WTC11 (cell line): ENCODE measurements at regions not wholly inside any gene's neighbourhood (a gene's known extent, or its start where the extent isn't known, plus 50 kb on each side); places are given as distances from the start of the nearest gene placed in this dataset.

ENCODE experiments used
- ATAC-seq: fragments of 200-7000 bp; cut with Tn5 transposase; 2 replicates; pipeline ENCODE4 v1.10.0; 2021; ENCODE audit warnings: mild to moderate bottlenecking, moderate library complexity
- CTCF ChIA-PET: fragments of 300-600 bp; sonication (Branson Sonifier 250); formaldehyde crosslinking; loops from one replicate; lab custom pipeline; 2021; ENCODE audit warnings: antibody characterized with exemption; lab: Charles Lee
- POLR2A ChIA-PET: fragments of 350-600 bp; sonication (Branson Sonifier 250); formaldehyde crosslinking; loops from one replicate; lab custom pipeline; 2021; ENCODE audit warnings: antibody characterized with exemption; lab: Charles Lee
- DNase-seq: peaks from one replicate; pipeline ENCODE4 v3.0.0; 2021; ENCODE audit warnings: low spot score
- H3K27ac Mint-ChIP-seq: 2 replicates; pipeline ENCODE4 v1.8.0; 2021; ENCODE audit warnings: mixed read lengths
- H3K27me3 Mint-ChIP-seq: 2 replicates; pipeline ENCODE4 v1.8.0; 2021; ENCODE audit warnings: low read depth, mild to moderate bottlenecking, moderate library complexity, mixed read lengths
- H3K36me3 Mint-ChIP-seq: 2 replicates; pipeline ENCODE4 v1.8.0; 2021; ENCODE audit warnings: mixed read lengths
- H3K4me1 Mint-ChIP-seq: 2 replicates; pipeline ENCODE4 v1.8.0; 2022; ENCODE audit warnings: mixed read lengths
- H3K4me3 Mint-ChIP-seq: 2 replicates; pipeline ENCODE4 v1.8.0; 2021; ENCODE audit warnings: mild to moderate bottlenecking, moderate library complexity, mixed read lengths
- H3K9me3 Mint-ChIP-seq: 2 replicates; pipeline ENCODE4 v1.8.0; 2021; ENCODE audit warnings: mixed read lengths
- CREB1 ChIP-seq: sonication (generic); formaldehyde crosslinking; IDR thresholded peaks from 2 replicates; pipeline ENCODE4 v1.8.0; 2023; ENCODE audit warnings: mild to moderate bottlenecking, missing genetic modification reagents
- EMX1 ChIP-seq: fragments of 250-450 bp; sonication (Bioruptor Pico); IDR thresholded peaks from 2 replicates; pipeline ENCODE4 v1.8.0; 2021; ENCODE audit warnings: mild to moderate bottlenecking
- FOXJ3 ChIP-seq: sonication (generic); formaldehyde crosslinking; IDR thresholded peaks from 2 replicates; pipeline ENCODE4 v1.9.0; 2021; ENCODE audit warnings: missing genetic modification reagents, mild to moderate bottlenecking, borderline replicate concordance
- FOXK1 ChIP-seq: sonication (generic); formaldehyde crosslinking; IDR thresholded peaks from 2 replicates; pipeline ENCODE4 v1.8.0; 2022; ENCODE audit warnings: mild to moderate bottlenecking, moderate library complexity, missing genetic modification reagents
- GRHL2 ChIP-seq: fragments of 250-450 bp; sonication (Bioruptor Pico); IDR thresholded peaks from 2 replicates; pipeline ENCODE4 v1.8.0; 2022; ENCODE audit warnings: mild to moderate bottlenecking, moderate library complexity; ENCODE audit not compliant: insufficient replicate concordance, severe bottlenecking
- JAZF1 ChIP-seq: fragments of 250-450 bp; sonication (Bioruptor Pico); IDR thresholded peaks from 2 replicates; pipeline ENCODE4 v1.9.0; 2021; ENCODE audit warnings: moderate library complexity, mild to moderate bottlenecking, inconsistent platforms
- MYBL2 ChIP-seq: sonication (generic); formaldehyde crosslinking; IDR thresholded peaks from 2 replicates; pipeline ENCODE4 v1.8.1; 2023; ENCODE audit warnings: mild to moderate bottlenecking, moderate library complexity, missing genetic modification reagents
- NFYB ChIP-seq: sonication (generic); formaldehyde crosslinking; conservative IDR thresholded peaks from 2 replicates; pipeline ENCODE4 v1.8.0; 2022; ENCODE audit warnings: low read depth, missing genetic modification reagents
- NR1H2 ChIP-seq: sonication (generic); formaldehyde crosslinking; IDR thresholded peaks from 2 replicates; pipeline ENCODE4 v1.9.0; 2021; ENCODE audit warnings: mild to moderate bottlenecking, moderate library complexity, missing genetic modification reagents
- NR2C2 ChIP-seq: sonication (generic); formaldehyde crosslinking; IDR thresholded peaks from 2 replicates; pipeline ENCODE4 v1.8.0; 2022; ENCODE audit warnings: mild to moderate bottlenecking, missing genetic modification reagents
- NR3C1 ChIP-seq: sonication (generic); formaldehyde crosslinking; conservative IDR thresholded peaks from 2 replicates; pipeline ENCODE4 v1.8.1; 2023; ENCODE audit warnings: low read depth, mild to moderate bottlenecking, missing genetic modification reagents
- SOX15 ChIP-seq: fragments of 250-450 bp; sonication (Bioruptor Pico); IDR thresholded peaks from 2 replicates; pipeline ENCODE4 v1.9.0; 2021; ENCODE audit warnings: mild to moderate bottlenecking
- TEAD1 ChIP-seq: sonication (generic); formaldehyde crosslinking; IDR thresholded peaks from 2 replicates; pipeline ENCODE4 v1.8.0; 2022; ENCODE audit warnings: mild to moderate bottlenecking, missing genetic modification reagents
- TP53 ChIP-seq: sonication (generic); formaldehyde crosslinking; IDR thresholded peaks from 2 replicates; pipeline ENCODE4 v1.8.1; 2023; ENCODE audit warnings: mild to moderate bottlenecking, missing genetic modification reagents
- ZNF138 ChIP-seq: sonication (generic); formaldehyde crosslinking; conservative IDR thresholded peaks from 2 replicates; pipeline ENCODE4 v1.8.1; 2022; ENCODE audit warnings: mild to moderate bottlenecking, moderate library complexity, missing genetic modification reagents
- ZNF219 ChIP-seq: sonication (generic); formaldehyde crosslinking; IDR thresholded peaks from 2 replicates; pipeline ENCODE4 v1.8.0; 2023; ENCODE audit warnings: missing genetic modification reagents, mild to moderate bottlenecking, borderline replicate concordance
- ZNF317 ChIP-seq: sonication (generic); formaldehyde crosslinking; IDR thresholded peaks from 2 replicates; pipeline ENCODE4 v1.8.1; 2023; ENCODE audit warnings: low read depth, mild to moderate bottlenecking, moderate library complexity, missing genetic modification reagents, borderline replicate concordance
- ZNF671 ChIP-seq: fragments of 250-450 bp; sonication (Bioruptor Pico); IDR thresholded peaks from 2 replicates; pipeline ENCODE4 v1.8.0; 2021; ENCODE audit warnings: mild to moderate bottlenecking
- TF ChIP-seq, protein P1 (sequence below): sonication (generic); formaldehyde crosslinking; conservative IDR thresholded peaks from 2 replicates; pipeline ENCODE4 v1.8.1; 2023; ENCODE audit warnings: mild to moderate bottlenecking, low read depth, missing genetic modification reagents, moderate library complexity
- TF ChIP-seq, protein P2 (sequence below): sonication (generic); formaldehyde crosslinking; IDR thresholded peaks from 2 replicates; pipeline ENCODE4 v1.8.0; 2022; ENCODE audit warnings: mild to moderate bottlenecking, missing genetic modification reagents
- TF ChIP-seq, protein P3 (sequence below): fragments of 250-450 bp; sonication (Bioruptor Pico); IDR thresholded peaks from 2 replicates; pipeline ENCODE4 v1.9.0; 2021; ENCODE audit warnings: mild to moderate bottlenecking
- TF ChIP-seq, protein P4 (sequence below): fragments of 250-450 bp; sonication (Bioruptor Pico); IDR thresholded peaks from 2 replicates; pipeline ENCODE4 v2.1.2; 2022; ENCODE audit warnings: mild to moderate bottlenecking, moderate library complexity
- TF ChIP-seq, protein P5 (sequence below): sonication (generic); formaldehyde crosslinking; conservative IDR thresholded peaks from 2 replicates; pipeline ENCODE4 v1.8.1; 2022; ENCODE audit warnings: mild to moderate bottlenecking, missing genetic modification reagents

DNA sequence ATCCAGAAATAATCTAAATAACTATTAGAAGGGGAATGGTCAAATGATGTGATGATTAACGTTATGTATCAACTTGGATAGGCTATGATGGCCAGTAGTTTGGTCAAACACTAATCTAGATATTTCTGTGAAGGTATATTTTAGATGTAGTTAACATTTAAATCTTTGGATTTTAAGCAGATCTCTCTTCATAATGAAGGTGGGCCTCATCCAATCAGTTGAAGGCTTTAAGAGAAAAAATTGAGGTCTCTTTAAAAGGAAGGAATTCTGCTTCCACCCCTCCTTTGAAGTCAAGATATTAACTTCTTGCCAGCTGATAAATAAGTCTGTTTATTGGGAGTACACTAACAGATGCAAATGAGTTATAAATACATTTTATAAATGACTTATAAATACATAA lies 760.0 kb upstream of the SLC35B3 start (continued):
- TF ChIP-seq, protein P1, sequence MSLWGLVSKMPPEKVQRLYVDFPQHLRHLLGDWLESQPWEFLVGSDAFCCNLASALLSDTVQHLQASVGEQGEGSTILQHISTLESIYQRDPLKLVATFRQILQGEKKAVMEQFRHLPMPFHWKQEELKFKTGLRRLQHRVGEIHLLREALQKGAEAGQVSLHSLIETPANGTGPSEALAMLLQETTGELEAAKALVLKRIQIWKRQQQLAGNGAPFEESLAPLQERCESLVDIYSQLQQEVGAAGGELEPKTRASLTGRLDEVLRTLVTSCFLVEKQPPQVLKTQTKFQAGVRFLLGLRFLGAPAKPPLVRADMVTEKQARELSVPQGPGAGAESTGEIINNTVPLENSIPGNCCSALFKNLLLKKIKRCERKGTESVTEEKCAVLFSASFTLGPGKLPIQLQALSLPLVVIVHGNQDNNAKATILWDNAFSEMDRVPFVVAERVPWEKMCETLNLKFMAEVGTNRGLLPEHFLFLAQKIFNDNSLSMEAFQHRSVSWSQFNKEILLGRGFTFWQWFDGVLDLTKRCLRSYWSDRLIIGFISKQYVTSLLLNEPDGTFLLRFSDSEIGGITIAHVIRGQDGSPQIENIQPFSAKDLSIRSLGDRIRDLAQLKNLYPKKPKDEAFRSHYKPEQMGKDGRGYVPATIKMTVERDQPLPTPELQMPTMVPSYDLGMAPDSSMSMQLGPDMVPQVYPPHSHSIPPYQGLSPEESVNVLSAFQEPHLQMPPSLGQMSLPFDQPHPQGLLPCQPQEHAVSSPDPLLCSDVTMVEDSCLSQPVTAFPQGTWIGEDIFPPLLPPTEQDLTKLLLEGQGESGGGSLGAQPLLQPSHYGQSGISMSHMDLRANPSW = no peak
- TF ChIP-seq JAZF1 (CRISPR knock-in tag) (no peak), FOXJ3 (CRISPR knock-in tag) (no peak)

DNA sequence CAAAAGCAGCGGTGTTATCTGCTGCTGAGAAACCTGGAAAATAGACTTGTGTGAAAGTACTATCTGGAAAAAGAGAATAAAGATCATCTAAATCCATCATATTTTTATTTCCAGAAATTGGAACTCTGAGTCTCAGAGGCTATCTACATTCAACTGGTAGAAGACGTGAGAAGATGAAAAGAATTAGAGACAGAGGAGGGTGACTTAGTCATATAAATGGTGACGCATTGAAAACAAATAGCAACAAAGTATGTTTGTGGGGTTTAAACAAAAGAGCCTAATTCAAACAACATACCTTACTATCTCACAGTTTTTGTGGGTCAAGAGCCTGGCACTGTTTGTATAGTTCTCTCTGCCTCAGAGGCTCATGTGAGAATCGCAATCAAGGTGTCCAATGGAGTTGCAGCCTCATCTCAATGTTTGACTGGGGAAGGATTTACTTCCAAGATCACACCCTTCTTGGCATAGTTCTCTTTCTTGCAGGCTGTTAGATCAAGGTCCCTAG lies 757.1 kb upstream of the SLC35B3 start:
- Mint-ChIP-seq H3K27me3 (no peaks in the 10 kb centered on the region), H3K4me3 (no peak overlapping the region), H3K4me1 (no peaks in the 10 kb centered on the region; the same call in 1 of the 2 replicates), H3K9me3 (no peaks in the 10 kb centered on the region), H3K27ac (no peak overlapping the region), H3K36me3 (no peaks in the 10 kb centered on the region)
- POLR2A ChIA-PET = no interaction called here
- ATAC-seq (no peak), DNase-seq (no peak)
- no peak for TF ChIP-seq TEAD1 (CRISPR knock-in tag)
- TF ChIP-seq MYBL2 (CRISPR knock-in tag) = no peak
- no peak for TF ChIP-seq NR1H2
- TF ChIP-seq, protein P2, sequence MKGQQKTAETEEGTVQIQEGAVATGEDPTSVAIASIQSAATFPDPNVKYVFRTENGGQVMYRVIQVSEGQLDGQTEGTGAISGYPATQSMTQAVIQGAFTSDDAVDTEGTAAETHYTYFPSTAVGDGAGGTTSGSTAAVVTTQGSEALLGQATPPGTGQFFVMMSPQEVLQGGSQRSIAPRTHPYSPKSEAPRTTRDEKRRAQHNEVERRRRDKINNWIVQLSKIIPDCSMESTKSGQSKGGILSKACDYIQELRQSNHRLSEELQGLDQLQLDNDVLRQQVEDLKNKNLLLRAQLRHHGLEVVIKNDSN = no peak
- CTCF ChIA-PET = no interaction called here

DNA sequence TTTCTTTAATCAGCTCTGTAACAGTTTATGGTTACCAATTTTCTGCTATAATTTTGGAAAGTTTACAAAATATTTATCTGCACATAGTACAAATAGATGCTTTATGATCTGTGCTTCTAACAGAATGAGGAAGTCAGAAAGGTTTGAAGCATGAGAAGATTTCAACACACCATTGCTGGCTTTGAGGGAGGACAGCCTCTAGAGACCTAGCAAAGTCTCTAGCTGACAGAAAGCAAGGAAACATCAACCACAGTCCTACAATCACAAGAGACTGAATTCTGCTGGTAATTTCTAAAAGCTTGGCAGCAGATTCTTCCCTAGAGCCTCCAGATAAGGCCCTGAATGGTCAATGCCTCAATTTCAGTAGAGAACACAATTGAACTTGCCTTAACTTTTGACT lies 750.8 kb upstream of the SLC35B3 start:
- POLR2A ChIA-PET = no interaction called here
- DNase-seq = no peak
- CTCF ChIA-PET = no interaction called here
- Mint-ChIP-seq H3K4me1 (no peaks in the 10 kb centered on the region; the same call in 1 of the 2 replicates), H3K9me3 (peaks cover 26% of the 10 kb centered on the region), H3K27me3 (no peaks in the 10 kb centered on the region), H3K4me3 (no peak overlapping the region), H3K27ac (no peak overlapping the region), H3K36me3 (0 out of 2 replicates have a peak, but pooled peaks cover 2% of the 10 kb centered on the region)
- ATAC-seq = no peak
- TF ChIP-seq CREB1 (CRISPR knock-in tag) (no peak), FOXK1 (no peak), NR2C2 (CRISPR knock-in tag) (no peak), ZNF138 (CRISPR knock-in tag) (no peak), EMX1 (no peak), GRHL2 (CRISPR knock-in tag) (no peak), TP53 (CRISPR knock-in tag) (no peak)
- TF ChIP-seq, protein P3, sequence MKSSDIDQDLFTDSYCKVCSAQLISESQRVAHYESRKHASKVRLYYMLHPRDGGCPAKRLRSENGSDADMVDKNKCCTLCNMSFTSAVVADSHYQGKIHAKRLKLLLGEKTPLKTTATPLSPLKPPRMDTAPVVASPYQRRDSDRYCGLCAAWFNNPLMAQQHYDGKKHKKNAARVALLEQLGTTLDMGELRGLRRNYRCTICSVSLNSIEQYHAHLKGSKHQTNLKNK = no peak
- TF ChIP-seq, protein P4, sequence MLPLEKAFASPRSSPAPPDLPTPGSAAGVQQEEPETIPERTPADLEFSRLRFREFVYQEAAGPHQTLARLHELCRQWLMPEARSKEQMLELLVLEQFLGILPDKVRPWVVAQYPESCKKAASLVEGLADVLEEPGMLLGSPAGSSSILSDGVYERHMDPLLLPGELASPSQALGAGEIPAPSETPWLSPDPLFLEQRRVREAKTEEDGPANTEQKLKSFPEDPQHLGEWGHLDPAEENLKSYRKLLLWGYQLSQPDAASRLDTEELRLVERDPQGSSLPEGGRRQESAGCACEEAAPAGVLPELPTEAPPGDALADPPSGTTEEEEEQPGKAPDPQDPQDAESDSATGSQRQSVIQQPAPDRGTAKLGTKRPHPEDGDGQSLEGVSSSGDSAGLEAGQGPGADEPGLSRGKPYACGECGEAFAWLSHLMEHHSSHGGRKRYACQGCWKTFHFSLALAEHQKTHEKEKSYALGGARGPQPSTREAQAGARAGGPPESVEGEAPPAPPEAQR (CRISPR knock-in tag) = no peak
- TF ChIP-seq, protein P2 = no peak
- TF ChIP-seq, all 79 proteins: peak for 0

DNA sequence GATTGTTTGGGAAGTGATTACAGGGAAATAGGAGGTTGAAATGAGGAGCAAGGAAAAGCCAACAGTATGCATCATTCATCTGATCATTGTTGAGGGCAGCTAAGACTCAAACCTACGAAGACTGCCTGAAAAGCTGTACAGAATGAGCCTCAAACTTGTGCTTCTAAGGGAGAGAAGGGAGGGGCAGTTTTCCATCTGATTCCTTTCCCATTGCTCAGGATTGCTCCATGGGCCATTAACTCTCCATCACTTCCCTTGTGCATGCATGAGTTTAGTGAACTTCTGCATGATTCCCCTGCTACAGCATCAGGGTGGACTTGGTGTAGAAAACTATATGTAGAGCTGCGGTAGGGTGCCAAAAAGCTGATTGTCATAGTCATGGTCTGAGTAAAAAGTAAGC lies 742.7 kb upstream of the SLC35B3 start:
- Mint-ChIP-seq H3K36me3 (peaks cover 3% of the 10 kb centered on the region), H3K27me3 (no peaks in the 10 kb centered on the region), H3K9me3 (peaks cover 26% of the 10 kb centered on the region), H3K27ac (no peak overlapping the region), H3K4me3 (no peak overlapping the region), H3K4me1 (no peaks in the 10 kb centered on the region)
- TF ChIP-seq ZNF317 = no peak
- no peak for TF ChIP-seq NR3C1 (CRISPR knock-in tag)
- no peak for TF ChIP-seq SOX15 (CRISPR knock-in tag)
- TF ChIP-seq MYBL2 (CRISPR knock-in tag) = no peak
- no peak for TF ChIP-seq ZNF219 (CRISPR knock-in tag)
- TF ChIP-seq ZNF671 (CRISPR knock-in tag) = no peak
- TF ChIP-seq, protein P5, sequence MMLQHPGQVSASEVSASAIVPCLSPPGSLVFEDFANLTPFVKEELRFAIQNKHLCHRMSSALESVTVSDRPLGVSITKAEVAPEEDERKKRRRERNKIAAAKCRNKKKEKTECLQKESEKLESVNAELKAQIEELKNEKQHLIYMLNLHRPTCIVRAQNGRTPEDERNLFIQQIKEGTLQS = no peak
- no peak for TF ChIP-seq NFYB (CRISPR knock-in tag)
- no peak for DNase-seq
- ChIA-PET CTCF (no interaction called here), POLR2A (no interaction called here)
- ATAC-seq = no peak
